ENCODE measurements at regions not wholly inside any gene's neighbourhood (a gene's known extent, or its start where the extent isn't known, plus 50 kb on each side); places are given as distances from the start of the nearest gene placed in this dataset.
"Not testable (repeated sequence)": the region's sequence is repeated elsewhere in the genome, so short reads cannot be mapped to it uniquely, and the experiment has no call there.

DNA sequence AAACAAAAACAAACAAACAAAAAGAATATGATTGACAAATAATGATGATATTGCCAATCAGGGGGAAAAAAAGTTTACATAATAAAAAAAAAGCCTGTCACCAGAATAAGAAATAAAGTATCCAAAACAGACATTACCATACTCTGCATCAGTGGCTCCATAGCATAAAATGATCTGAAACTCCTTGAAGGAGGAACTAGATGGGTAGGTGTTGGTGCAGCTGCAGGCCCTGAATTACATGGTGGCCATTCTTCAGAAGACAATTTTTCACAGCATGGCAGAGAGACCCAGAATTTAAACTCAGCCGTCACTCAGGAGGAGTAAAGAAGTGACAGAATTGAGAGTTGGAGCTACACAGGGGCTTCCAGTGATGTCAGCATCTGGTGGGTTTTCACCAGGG is 60.2 kb downstream of the GLUL start:
- no peak for DNase-seq (ENCODE audit: low read depth in 2 of 2, low spot score in 1 of 2)

DNA sequence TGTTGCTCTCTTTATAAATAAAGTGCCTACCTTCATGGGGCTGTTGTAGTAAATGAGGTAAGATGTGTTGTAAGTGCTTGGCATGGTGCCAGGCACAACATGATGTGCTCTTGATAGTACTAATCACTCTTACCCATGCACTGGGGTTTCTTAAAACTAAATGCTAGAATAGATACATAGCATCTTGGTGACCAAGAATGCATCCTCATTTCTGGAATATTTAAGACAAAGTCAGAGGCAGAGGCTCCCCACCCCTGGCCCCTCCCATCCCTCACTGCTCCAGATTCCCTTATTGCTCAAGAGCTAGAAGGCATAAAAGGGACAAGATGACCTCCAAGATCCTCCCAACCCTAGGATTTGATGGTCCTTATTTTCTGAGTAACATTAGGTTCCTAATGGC is 61.3 kb downstream of the GLUL start:
- no peak for DNase-seq (ENCODE audit: low read depth in 2 of 2, low spot score in 1 of 2)

DNA sequence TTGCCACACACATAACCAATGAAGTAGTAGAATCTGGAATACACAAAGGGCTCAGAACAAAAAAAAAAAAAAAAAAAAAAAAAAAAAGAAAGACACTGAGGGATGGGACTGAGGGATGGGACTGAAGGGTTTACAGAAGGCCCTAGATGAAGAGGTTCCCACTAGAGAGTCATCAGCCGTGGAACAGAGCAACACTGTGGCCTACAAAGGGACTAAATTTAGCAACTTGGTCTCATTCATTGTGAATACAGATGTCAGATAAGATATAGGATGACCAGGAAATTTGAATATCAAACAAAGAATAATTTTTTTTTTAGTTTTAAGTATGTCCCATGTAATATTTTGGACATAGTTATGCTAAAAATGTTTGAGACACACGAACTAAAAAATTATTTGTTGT is 62.1 kb downstream of the GLUL start:
- no peak for DNase-seq (ENCODE audit: low read depth in 2 of 2, low spot score in 1 of 2)

DNA sequence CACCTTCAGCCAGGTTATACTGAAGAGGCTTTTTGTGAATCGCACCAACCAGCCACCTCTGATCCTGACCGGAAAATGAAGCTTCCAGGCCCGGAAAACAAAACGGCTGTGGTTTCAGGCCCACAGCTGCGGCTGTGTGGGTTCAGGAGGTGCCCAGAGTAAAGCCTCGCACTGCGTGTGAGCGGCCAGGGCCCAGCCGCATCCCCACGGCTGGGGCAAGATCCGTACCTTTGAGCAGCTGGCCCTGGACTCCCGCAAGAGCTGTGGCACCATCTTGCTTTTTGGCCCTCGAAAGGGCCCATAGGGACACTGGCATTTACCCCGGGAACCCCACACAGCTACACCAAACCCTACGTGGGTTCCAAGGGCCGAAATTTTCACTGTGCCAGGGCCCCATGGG is 63.0 kb downstream of the GLUL start:
- no peak for DNase-seq (ENCODE audit: low read depth in 2 of 2, low spot score in 1 of 2)

DNA sequence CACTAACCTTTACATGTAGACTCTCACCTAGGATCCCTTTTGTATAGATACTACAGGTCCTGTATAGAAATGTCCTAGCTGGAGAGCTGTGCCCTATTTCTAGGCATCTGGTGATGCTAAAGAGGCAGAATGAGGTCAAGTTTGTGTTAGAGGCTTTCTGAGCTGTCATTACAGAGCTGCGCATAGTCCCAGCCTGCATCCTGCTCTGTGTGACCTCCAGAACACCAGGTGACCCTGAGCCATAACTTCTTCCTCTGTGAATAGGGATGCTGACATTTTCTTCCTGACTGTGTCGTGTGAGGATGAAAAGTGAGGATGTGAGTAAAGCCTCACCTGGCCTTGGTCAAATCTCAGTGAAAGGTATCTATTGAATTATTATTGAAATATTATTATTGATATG is 66.3 kb downstream of the GLUL start:
- DNase-seq (ENCODE audit: low read depth in 2 of 2, low spot score in 1 of 2): no peak

DNA sequence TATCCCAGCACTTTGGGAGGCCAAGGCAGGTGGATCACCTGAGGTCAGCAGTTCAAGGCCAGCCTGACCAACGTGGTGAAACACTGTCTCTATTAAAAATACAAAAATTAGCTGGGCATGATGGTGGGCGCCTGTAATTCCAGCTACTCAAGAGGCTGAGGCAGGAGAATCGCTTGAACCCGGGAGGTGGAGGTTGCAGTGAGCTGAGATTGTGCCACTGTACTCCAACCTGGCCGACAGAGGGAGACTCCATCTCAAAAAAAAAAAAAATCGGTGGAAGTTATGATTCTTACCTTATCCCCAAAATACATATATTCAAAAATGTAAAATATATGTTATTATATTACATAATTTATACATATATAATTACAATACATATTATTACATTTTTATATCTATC is 70.1 kb downstream of the GLUL start:
- not testable (repeated sequence) for DNase-seq (ENCODE audit: low read depth in 2 of 2, low spot score in 1 of 2)

DNA sequence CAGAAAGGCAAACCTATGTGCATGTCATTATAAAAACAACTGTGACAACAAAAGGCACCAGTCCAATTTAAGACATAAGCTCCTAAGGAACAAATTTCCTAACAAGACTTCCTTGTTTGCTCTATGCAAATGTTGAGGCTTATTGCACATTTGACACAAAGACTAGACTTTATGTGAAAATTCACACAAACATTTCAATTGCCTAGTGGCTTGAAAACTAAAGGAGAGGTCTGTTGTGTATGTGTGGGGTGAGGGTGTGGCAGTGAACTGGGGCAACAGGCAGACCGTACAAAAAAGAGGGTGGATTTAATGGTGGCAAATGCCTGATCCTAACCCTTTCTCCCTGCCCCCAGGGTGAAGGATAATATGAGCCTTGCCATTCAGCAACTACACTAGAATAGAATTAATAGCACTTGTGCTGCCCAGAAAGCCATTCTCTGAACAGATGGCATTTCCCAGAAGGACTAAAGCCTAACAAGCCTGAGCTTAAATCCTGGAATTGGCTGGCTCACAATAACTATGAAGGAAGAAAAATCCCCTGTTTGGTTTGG is 73.9 kb downstream of the GLUL start:
- DNase-seq (ENCODE audit: low read depth in 2 of 2, low spot score in 1 of 2): no peak

DNA sequence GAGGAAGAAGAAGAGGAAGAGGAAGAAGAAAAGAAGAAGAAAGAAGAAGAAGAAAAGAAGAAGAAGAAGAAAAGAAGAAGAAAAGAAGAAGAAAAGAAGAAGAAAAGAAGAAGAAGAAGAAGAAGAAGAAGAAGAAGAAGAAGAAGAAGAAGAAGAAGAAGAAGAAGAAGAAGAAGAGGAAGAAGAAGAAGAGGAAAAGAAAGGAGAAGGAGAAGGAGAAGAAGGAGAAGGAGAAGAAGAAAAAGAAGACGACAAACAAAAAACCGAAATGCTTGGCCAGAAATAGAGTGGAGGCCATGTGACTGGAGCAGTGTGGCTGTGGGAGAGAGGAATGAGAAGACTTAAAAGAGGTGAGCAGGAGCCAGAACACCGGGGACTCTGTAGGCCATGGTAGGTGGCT is 75.1 kb downstream of the GLUL start:
- DNase-seq (ENCODE audit: low read depth in 2 of 2, low spot score in 1 of 2): not testable (repeated sequence)

DNA sequence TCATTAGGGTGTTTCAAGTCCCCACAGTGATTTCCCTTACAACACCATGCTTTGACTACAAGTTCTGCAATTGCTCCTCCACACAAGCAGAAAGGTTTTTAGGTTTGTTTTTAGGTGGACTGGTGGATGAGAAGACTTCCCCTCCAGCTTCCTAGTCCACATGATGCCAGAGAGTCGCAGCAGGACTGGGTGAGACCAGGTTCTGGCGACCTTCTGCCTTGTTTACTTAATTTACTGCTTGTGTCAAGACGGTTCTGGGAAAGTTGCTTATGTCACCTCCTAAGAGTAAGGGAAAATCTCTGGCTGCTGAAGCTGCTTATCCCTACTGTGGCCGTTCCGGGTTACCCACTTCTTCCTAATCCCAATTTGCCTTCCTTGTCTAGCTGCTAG is 76.4 kb downstream of the GLUL start:
- no peak for DNase-seq (ENCODE audit: low read depth in 2 of 2, low spot score in 1 of 2)

DNA sequence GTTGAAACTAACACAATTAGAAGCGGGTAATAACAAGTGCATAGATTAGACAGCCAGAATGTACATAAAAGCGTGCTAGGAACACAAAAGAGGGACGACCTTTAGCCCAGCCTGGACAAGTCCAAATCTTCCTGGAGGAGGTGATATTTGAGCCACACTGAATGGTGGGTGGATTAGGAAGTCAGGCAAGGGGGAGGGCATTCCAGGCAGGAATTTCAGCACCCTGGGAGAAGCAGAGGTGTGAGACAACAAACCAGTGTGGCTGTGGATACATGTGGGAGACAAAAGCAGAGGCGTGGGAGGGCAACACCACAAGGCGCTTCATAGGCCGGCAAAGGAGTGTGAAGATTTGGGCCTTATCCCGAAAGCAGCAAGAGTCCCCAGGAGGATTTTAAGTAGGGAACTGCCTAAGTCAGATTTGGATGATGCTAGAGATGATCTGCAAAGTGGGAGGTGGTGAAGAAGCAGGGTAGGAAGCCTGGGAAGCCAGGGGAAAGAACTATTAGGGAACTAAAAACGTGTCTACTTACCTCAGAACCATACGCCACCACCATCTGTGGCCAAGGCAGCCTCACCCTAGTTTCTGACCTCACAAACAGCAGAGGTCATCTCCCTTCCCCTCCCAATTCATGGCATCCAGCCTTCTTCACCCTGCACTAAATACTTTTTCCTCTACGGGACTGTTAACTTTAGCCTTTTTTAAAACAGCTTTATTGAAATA is 81.8 kb downstream of the GLUL start:
- DNase-seq (ENCODE audit: low read depth in 2 of 2, low spot score in 1 of 2): no peak

DNA sequence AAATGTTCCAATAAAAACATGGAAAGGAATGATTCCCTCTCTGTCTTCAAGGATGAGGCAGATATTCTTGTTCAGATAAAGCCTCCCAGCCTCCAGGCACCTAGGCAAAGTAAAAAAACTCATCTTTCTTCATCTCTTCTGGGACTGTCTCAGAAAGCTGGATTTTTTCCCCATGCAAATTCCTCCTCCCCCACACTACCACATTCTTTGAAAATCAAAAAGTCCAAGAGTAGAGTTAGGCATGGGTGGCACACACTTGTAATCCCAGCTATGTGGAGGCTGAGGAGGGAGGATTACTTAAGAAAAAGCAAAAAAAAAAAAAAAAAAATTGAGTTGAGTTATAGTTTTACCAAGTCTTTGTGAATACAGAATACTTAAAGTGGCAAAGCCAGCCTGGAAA is 82.8 kb downstream of the GLUL start:
- no peak for DNase-seq (ENCODE audit: low read depth in 2 of 2, low spot score in 1 of 2)

DNA sequence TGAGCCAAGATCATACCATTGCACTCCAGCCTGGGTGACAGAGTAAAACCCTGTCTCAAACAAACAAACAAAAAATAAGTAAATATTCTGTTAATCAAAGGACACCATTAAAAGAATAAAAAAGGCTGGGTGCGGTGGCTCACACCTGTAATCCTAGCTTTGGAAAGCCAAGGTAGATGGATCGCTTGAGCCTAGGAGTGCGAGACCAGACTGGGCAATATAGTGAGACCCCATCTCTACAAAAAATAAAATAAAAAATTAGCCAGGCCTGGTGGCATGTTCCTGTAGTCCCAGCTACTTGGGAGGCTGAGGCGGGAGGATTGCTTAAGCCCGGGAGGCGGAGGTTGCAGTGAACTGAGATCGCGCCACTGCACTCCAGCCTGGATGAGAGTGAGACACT is 84.1 kb downstream of the GLUL start:
- DNase-seq (ENCODE audit: low read depth in 2 of 2, low spot score in 1 of 2): not testable (repeated sequence)

DNA sequence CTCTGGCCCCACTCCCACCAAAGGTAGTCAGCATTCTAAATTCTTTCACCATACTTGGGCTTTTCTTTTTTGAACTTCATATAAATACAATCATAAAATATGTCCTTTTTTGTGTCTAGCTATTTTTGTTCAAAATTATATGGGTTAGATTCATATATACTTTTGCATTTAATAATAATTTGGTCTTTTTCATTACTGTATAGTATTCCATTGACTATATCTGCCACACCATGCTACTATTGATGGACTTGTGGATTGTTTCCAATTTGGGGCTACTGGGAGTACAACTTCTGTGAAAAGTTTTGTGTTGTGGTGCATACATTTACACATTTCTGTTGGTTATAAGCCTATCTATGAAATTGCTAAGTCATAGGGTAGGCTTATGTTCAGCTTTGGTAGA is 85.7 kb downstream of the GLUL start:
- no peak for DNase-seq (ENCODE audit: low read depth in 2 of 2, low spot score in 1 of 2)

DNA sequence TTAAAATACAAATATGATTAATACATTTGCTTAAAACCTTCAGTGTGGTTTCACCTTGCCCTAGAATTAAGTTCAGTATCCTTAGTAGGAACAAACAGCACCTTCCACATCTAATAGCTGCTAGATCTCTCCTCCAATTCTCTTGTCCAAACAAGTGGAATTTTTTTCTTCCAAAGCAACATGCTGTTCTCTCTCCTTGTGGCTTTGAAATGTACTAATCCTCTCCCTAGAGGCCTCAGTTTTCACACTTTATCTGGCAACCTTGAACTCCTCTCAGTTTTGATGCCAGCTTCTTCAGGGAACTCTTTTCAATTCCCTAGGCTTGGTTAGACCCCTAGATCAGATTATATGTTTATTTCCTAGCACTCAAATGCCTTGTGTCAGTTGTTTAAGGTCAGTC is 87.0 kb downstream of the GLUL start:
- DNase-seq (ENCODE audit: low read depth in 2 of 2, low spot score in 1 of 2): no peak

DNA sequence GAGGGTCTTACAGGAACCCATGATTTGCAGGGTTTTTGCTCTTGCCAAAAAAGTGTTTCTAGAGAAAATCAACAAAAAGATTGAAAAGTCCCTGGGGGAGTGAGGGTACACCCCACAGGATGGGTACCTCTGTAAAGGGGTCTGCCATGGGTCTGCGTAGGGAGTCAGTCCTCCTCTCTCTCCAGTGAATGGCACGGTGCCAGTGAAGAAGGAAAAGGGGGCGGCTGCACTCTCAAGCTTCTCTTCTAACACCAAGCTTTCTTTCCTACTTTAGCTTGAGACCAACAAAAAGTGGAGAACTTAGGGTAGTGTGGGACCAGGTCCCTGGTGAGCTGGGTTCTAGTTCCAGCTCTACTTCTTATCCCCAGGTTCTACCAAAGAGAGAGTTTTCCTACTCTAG is 87.4 kb downstream of the GLUL start:
- no peak for DNase-seq (ENCODE audit: low read depth in 2 of 2, low spot score in 1 of 2)

DNA sequence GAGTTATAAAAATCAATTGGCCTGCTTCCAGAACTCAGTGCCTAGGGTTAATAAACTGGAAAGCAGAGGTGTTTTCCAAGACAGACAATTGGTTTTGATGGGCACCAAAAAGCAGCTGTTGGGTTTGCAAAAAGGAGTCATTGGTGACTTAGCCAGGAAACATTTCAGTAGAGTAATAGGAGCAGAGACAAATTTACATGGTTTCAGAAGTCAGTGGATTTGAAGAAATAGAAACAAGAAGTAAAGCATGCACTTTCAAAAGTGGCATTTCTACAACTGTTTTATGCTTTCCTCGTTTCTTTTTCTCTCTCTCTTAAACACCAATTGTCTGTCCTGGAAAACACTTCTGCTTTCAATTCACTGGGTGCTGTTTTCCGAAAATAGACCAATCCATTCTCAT is 87.8 kb downstream of the GLUL start:
- no peak for DNase-seq (ENCODE audit: low read depth in 2 of 2, low spot score in 1 of 2)

DNA sequence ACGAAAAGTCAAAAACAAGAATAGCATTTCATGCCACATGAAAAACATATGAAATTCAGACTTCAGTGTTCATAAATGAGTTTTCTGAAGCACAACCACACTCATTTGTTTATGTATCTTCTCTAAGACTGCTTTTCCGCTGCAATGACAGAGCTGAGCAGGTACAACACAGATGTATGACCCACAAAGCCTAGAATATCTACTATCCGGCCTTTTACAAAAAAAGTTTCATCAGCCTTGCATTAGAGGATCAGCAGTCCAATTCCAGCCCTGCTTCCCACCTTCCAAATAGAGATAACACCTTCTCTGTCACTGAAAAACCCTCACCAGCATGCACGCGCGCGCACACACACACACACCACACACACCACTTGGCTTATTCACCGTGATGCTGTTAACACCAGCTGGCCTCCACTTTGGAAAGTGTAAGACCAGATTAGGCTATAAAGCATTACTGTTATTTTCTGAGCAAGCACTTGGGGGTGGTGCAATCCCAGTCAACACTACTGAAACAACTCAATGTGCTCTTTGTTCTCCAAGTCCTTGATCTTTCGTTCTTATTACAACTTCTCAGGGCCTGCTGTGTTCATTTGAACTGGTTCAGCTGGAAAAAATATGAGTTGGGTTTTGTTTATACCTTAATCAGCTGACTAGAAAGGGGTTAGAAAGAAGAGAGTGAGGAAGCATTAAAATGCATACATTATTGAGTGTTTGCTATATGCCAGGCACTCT is 90.0 kb downstream of the GLUL start:
- no peak for DNase-seq (ENCODE audit: low read depth in 2 of 2, low spot score in 1 of 2)

DNA sequence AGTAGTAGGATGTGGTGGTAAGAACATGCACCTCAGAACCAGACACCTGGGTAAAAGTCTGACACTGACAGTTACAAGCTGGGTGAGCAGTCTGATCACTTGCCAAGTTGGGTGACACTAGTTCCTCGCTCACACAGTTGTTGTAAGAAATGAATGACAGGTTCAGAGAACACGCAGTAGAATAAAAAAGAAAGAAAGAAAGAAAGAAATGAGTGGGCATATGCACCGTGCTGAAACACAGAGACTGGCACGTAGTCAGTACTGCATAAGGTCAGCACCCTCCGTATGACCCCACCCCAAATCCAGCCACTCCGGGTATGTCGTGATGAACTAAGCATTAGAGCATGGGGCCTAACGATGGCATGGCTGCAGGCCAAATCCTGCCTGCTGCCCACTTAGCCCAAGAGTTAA is 90.6 kb downstream of the GLUL start:
- no peak for DNase-seq (ENCODE audit: low read depth in 2 of 2, low spot score in 1 of 2)

DNA sequence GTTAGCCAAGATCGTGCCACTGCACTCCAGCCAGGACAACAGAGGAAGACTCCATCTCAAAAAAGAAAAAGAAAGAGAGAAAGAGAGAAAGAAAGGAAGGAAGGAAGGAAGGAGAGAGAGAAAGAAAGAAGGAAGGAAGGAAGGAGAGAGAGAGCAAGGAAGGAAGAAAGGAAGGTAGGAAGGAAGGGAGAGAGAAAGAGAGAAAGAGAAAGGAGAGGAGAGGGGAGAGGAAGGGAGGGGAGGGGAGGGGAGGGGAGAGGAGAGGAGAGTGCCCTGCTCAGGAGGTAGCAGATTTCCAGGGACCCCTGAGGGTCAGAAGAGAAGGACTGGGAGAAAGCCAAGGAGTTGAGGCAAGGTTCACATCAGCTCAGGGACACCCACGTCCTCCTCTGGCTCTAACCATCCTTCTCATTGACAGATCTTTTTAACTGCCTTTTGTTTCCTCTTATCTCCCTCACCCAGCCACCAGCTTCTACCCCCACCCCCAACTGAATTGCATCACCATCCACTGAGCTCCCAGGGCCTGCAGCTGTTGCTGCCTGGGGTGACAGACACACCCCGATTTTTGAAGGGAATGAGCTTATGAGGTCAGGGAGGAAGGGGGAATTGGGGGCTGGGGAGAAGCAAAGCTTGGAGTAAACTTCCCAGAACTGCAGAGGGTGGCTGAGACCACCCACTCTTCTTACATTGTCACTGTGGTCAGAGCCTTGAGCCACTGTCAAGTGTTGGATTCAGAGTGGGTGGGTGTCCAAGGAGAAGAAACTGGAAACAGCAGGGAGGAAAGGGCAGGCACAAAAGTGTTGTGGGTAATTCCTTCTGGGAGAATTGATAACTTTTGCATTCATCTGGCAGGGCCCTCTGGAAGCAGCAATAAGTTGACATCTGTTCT is 91.6 kb downstream of the GLUL start:
- DNase-seq (ENCODE audit: low read depth in 2 of 2, low spot score in 1 of 2): no peak

DNA sequence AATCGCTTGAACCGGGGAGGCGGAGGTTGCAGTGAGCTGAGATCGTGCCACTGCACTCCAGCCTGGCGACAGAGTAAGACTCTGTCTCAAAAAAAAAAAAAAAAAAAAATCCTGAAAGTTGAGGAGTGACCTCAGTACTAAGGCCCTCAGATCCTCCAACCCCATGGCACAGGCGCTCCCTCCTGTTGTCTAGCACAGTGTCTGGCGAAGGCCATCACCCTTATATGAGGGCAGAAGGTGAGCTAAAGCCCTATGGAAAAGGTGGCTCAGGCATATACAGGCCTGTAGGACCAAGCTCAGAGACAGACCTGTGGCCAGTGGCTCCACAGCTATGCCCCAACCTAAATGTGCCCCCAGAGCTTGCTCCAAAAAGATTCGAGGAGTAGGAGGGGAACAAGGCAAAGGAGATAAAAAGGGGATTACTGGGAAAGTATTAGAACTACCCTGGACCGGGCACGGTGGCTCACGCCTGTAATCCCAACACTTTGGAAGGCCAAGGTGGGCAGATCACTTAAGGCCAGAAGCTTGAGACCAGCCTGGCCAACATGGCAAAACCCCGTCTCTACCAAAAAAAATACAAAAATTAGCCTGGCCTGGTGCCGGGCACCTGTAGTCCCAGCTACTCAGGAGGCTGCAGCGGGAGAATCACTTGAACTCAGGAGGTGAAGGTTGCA is 92.4 kb downstream of the GLUL start:
- DNase-seq (ENCODE audit: low read depth in 2 of 2, low spot score in 1 of 2): not testable (repeated sequence)

DNA sequence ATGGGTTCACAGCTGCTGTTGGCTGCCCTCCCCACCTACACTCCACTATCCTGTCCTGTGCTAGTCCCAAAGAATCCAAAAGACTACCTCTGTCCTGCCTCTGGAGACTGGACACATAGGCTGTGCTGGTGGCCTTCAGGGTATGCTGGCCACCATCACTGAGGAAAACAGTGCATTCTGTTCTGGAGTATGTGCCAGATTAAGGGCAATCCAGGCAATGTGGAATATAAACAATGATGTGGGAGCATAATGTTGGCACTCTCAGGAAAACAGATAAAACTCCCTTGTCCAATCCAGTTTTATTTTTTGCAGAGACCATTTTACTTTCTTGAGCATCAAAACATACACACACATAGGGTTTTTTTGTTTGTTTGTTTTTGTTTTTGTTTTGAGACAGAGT is 94.3 kb downstream of the GLUL start:
- DNase-seq (ENCODE audit: low read depth in 2 of 2, low spot score in 1 of 2): no peak
